B cell (primary cell): ENCODE measurements at regions not wholly inside any gene's neighbourhood (a gene's known extent, or its start where the extent isn't known, plus 50 kb on each side); places are given as distances from the start of the nearest gene placed in this dataset.

Experiments
- CTCF ChIP-seq: fragments of 200-600 bp; IDR thresholded peaks from one replicate; pipeline ENCODE4 v1.8.0; 2022; ENCODE audit warnings: antibody characterized with exemption, mild to moderate bottlenecking
- EZH2 ChIP-seq: IDR thresholded peaks from 2 replicates; pipeline ENCODE4 v1.6.1; 2012; ENCODE audit warnings: borderline replicate concordance, low read depth, mild to moderate bottlenecking, moderate library complexity, low read length; ENCODE audit not compliant: insufficient read depth, poor library complexity, severe bottlenecking

- TF ChIP-seq CTCF (no peak), EZH2 (no peak)
Observed at GRCh38 chr9:7980041-7980440, 180.5 kb upstream of the DMAC1 start.
